K562 (cell line): ENCODE measurements at regions not wholly inside any gene's neighbourhood (a gene's known extent, or its start where the extent isn't known, plus 50 kb on each side); places are given as distances from the start of the nearest gene placed in this dataset.

Experiments used
- ATAC-seq: fragments of 200-7000 bp; cut with Tn5 transposase; 3 replicates; pipeline ENCODE4 v1.9.1; 2020; ENCODE audit warnings: moderate library complexity
- BruUV-seq: library from RNA; stranded (reverse); fragments of 400-500 nt; replicated peaks from 2 replicates; lab custom pipeline; 2021; lab: Mats Ljungman, UMichigan
- CTCF ChIA-PET: fragments of 300-600 bp; formaldehyde crosslinking; extraction: SDS; loops from one replicate; lab custom pipeline; 2021; ENCODE audit warnings: low intra/inter-chr PET ratio; lab: Yijun Ruan, JAX
- POLR2A ChIA-PET: fragments of 300-600, 350-650 bp; sonication (Branson Sonifier 250); formaldehyde crosslinking; extraction: SDS; loops from one replicate; lab custom pipeline; 2021; ENCODE audit warnings: antibody characterized with exemption, inconsistent platforms; lab: Yijun Ruan, JAX
- DNase-seq, 4 experiments: peaks; one replicate each; pipeline versions ENCODE4 v3.0.0 to v3.0.0-alpha.2; 2011 to 2018; ENCODE audit warnings: low spot score in 3 of 4, mixed read lengths in 3 of 4; ENCODE audit errors: extremely low read depth in 1 of 4
- FAIRE-seq: peaks from 2 replicates; lab custom pipeline; 2011; peaks lifted over from hg19 to GRCh38; lab: Jason Lieb, UNC
- H2AFZ ChIP-seq: 2 replicates; pipeline ENCODE4 v1.6.0; 2011; ENCODE audit warnings: low read depth, low read length, control low read depth, inconsistent platforms
- H3K27ac ChIP-seq: fragments of 200-600 bp; 3 replicates; pipeline ENCODE4 v1.8.0; 2011; ENCODE audit warnings: low read depth, mild to moderate bottlenecking, control low read depth, inconsistent platforms, low read length, moderate library complexity, mixed read lengths; ENCODE audit errors: extremely low read depth
- H3K27me3 ChIP-seq, 2 experiments: fragments of 300-600 bp in 1 of 2; 2 replicates in 1 of 2; 3 replicates in 1 of 2; pipeline versions ENCODE4 v1.6.0 to v1.8.0; 2011; ENCODE audit warnings: inconsistent platforms in 2 of 2, low read length in 2 of 2, mild to moderate bottlenecking in 1 of 2, mixed read lengths in 1 of 2, moderate library complexity in 1 of 2; ENCODE audit not compliant: control insufficient read depth in 2 of 2, insufficient read depth in 2 of 2
- H3K36me3 ChIP-seq: fragments of 300-600 bp; 3 replicates; pipeline ENCODE4 v1.8.0; 2011; ENCODE audit warnings: mild to moderate bottlenecking, low read length, inconsistent platforms; ENCODE audit not compliant: control insufficient read depth, insufficient read depth
- H3K4me1 ChIP-seq, 2 experiments: fragments of 200-600 bp in 1 of 2; replicated peaks in 1 of 2; 2 replicates in 1 of 2; 3 replicates in 1 of 2; pipeline versions ENCODE4 v1.5.1 to v1.8.0; 2011; ENCODE audit warnings: inconsistent platforms in 2 of 2, low read length in 2 of 2, mild to moderate bottlenecking in 1 of 2, mixed read lengths in 1 of 2, moderate library complexity in 1 of 2; ENCODE audit not compliant: control insufficient read depth in 2 of 2, insufficient read depth in 2 of 2
- H3K4me2 ChIP-seq: 2 replicates; pipeline ENCODE4 v1.6.1; 2011; ENCODE audit warnings: low read length, control low read depth, inconsistent platforms, mixed read lengths; ENCODE audit not compliant: insufficient read depth
- H3K4me3 ChIP-seq: fragments of 200-600 bp; sonication (generic), shearing (Covaris generic); 2 replicates; pipeline ENCODE4 v1.5.1; 2016; ENCODE audit warnings: control low read depth, inconsistent platforms
- H3K79me2 ChIP-seq: fragments of 200-600 bp; 3 replicates; pipeline ENCODE4 v1.8.0; 2011; ENCODE audit warnings: low read length, inconsistent platforms; ENCODE audit not compliant: control insufficient read depth, insufficient read depth
- H3K9ac ChIP-seq, 2 experiments: 2 replicates each; pipeline versions ENCODE4 v1.6.0 to v1.6.1; 2011; ENCODE audit warnings: low read depth in 2 of 2, low read length in 2 of 2, control low read depth in 1 of 2, inconsistent platforms in 1 of 2, mild to moderate bottlenecking in 1 of 2, mixed read lengths in 1 of 2; ENCODE audit not compliant: insufficient read depth in 1 of 2
- H3K9me1 ChIP-seq: one replicate; pipeline ENCODE4 v1.6.0; 2011; ENCODE audit warnings: inconsistent platforms, mild to moderate bottlenecking, low read length, moderate library complexity; ENCODE audit not compliant: control insufficient read depth, insufficient read depth
- H3K9me3 ChIP-seq: replicated peaks from 2 replicates; pipeline ENCODE4 v1.5.1; 2011; ENCODE audit warnings: low read depth, low read length, inconsistent platforms; ENCODE audit not compliant: control insufficient read depth, insufficient read depth
- H4K20me1 ChIP-seq: replicated peaks from 2 replicates; pipeline ENCODE4 v1.6.1; 2011; ENCODE audit warnings: low read length, inconsistent platforms, mixed read lengths; ENCODE audit not compliant: control insufficient read depth, insufficient read depth
- DPF2 ChIP-seq: fragments of 450-650 bp; IDR thresholded peaks from 2 replicates; pipeline ENCODE4 v1.6.1; 2016
- EWSR1 ChIP-seq: fragments of 450-650 bp; IDR thresholded peaks from 2 replicates; pipeline ENCODE4 v1.6.1; 2018; ENCODE audit warnings: borderline replicate concordance, mild to moderate bottlenecking, low read depth, moderate library complexity; ENCODE audit not compliant: partially characterized antibody
- MAFF ChIP-seq: IDR thresholded peaks from 2 replicates; pipeline ENCODE4 v1.6.1; 2012; ENCODE audit warnings: low read length, improper control_type of control experiment
- PHF21A ChIP-seq: fragments of 450-650 bp; IDR thresholded peaks from 2 replicates; pipeline ENCODE4 v1.6.1; 2017; ENCODE audit warnings: low read depth, borderline replicate concordance
- U2AF1 ChIP-seq: fragments of 200-400 bp; formaldehyde crosslinking; optimal IDR thresholded peaks from 2 replicates; pipeline ENCODE3; 2017; ENCODE audit warnings: mild to moderate bottlenecking, low read depth, low read length, moderate library complexity
- ZFP30 ChIP-seq: fragments of 250-450 bp; sonication (Bioruptor Pico); IDR thresholded peaks from 2 replicates; pipeline ENCODE4 v1.8.0; 2022; ENCODE audit warnings: moderate library complexity, mild to moderate bottlenecking, inconsistent platforms, borderline replicate concordance
- ZNF592 ChIP-seq: fragments of 450-650 bp; IDR thresholded peaks from 2 replicates; pipeline ENCODE4 v1.6.1; 2017; ENCODE audit warnings: antibody characterized with exemption, mild to moderate bottlenecking
- WGBS: fragments of 100-300 bp; shearing (Covaris generic); methylation state at CpG from one replicate; pipeline ENCODE4 v1.1.6; 2016; ENCODE audit warnings: low coverage, mixed read lengths; ENCODE audit not compliant: insufficient coverage; ENCODE audit errors: missing lambda C conversion rate; 5-methylcytosine and 5-hydroxymethylcytosine counted together
- in situ Hi-C: fragments of 300-500 bp; cut with MboI; formaldehyde crosslinking; loops from 4 replicates; pipeline ENCODE4 v1.15.0; 2018; ENCODE audit warnings: inconsistent platforms, mixed read lengths
- intact Hi-C: fragments of 100-400 bp; cut with micrococcal nuclease; formaldehyde crosslinking; loops from 2 replicates; pipeline ENCODE4 v1.14.2; 2022
- TF ChIP-seq, protein P1 (sequence below): fragments of 250-450 bp; sonication (Bioruptor Pico); IDR thresholded peaks from 2 replicates; pipeline ENCODE4 v1.5.0; 2022; ENCODE audit warnings: mild to moderate bottlenecking
- TF ChIP-seq, protein P2 (sequence below), 2 experiments: fragments of 450-650 bp in 1 of 2; sonication (generic) in 1 of 2; formaldehyde crosslinking; conservative IDR thresholded peaks; 2 replicates each; pipeline versions ENCODE4 v1.4.0 to v1.8.1; 2020 to 2022; ENCODE audit warnings: mild to moderate bottlenecking in 1 of 2, missing genetic modification reagents in 1 of 2

DNA sequence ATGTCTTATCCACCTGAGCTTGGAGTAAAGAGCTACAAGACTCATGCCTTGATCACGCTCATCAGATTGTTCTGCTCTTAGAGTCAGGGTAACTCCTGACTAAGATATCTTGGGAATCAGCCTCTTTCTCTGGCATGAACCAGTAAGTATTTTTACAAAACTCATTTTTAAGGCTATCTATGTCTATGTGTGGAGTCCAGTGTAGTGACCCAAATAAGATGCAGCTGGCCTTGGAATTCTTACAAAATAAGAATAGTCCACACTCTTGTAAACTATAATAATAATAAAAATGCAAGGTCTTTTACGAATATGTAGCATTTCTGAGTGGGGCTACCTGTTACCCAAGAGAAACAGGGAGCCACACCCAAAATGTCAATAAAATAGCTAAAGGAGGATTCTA, 498.3 kb upstream of the SYT4 start:
- POLR2A ChIA-PET = no interaction called here
- TF ChIP-seq U2AF1 (no peak), MAFF (no peak), ZNF592 (no peak), PHF21A (no peak), EWSR1 (no peak), ZFP30 (CRISPR knock-in tag) (no peak), DPF2 (no peak)
- TF ChIP-seq, protein P1, sequence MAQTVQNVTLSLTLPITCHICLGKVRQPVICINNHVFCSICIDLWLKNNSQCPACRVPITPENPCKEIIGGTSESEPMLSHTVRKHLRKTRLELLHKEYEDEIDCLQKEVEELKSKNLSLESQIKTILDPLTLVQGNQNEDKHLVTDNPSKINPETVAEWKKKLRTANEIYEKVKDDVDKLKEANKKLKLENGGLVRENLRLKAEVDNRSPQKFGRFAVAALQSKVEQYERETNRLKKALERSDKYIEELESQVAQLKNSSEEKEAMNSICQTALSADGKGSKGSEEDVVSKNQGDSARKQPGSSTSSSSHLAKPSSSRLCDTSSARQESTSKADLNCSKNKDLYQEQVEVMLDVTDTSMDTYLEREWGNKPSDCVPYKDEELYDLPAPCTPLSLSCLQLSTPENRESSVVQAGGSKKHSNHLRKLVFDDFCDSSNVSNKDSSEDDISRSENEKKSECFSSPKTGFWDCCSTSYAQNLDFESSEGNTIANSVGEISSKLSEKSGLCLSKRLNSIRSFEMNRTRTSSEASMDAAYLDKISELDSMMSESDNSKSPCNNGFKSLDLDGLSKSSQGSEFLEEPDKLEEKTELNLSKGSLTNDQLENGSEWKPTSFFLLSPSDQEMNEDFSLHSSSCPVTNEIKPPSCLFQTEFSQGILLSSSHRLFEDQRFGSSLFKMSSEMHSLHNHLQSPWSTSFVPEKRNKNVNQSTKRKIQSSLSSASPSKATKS = no peak
- TF ChIP-seq, protein P2, sequence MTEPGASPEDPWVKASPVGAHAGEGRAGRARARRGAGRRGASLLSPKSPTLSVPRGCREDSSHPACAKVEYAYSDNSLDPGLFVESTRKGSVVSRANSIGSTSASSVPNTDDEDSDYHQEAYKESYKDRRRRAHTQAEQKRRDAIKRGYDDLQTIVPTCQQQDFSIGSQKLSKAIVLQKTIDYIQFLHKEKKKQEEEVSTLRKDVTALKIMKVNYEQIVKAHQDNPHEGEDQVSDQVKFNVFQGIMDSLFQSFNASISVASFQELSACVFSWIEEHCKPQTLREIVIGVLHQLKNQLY (CRISPR knock-in tag; conservative IDR thresholded peaks at IDR 0.05) = no peak
- H3K79me2 ChIP-seq = no peaks in the 10 kb centered on the region
- ATAC-seq = no peak
- no TSS peak for BruUV-seq
- CTCF ChIA-PET = no interaction called here
- no peak overlapping the region for H3K4me2 ChIP-seq
- no peaks in the 10 kb centered on the region for H3K27me3 ChIP-seq
- no peak overlapping the region for H3K9ac ChIP-seq
- no peaks in the 10 kb centered on the region for H4K20me1 ChIP-seq
- H3K4me1 ChIP-seq = no peaks in the 10 kb centered on the region
- no peaks in the 10 kb centered on the region for H3K36me3 ChIP-seq
- no peak overlapping the region for H2AFZ ChIP-seq
- 0% methylated on average over 2 of the region's 2 CpGs for WGBS
- H3K4me3 ChIP-seq = no peak overlapping the region
- H3K9me1 ChIP-seq = no peaks in the 10 kb centered on the region
- no peak for FAIRE-seq
- H3K27ac ChIP-seq = no peak overlapping the region
- DNase-seq = no peak
- intact Hi-C loops = no loop called here
- no peaks in the 10 kb centered on the region for H3K9me3 ChIP-seq
- in situ Hi-C loops = no loop called here
